ENCODE measurements at regions not wholly inside any gene's neighbourhood (a gene's known extent, or its start where the extent isn't known, plus 50 kb on each side); places are given as distances from the start of the nearest gene placed in this dataset.

DNA sequence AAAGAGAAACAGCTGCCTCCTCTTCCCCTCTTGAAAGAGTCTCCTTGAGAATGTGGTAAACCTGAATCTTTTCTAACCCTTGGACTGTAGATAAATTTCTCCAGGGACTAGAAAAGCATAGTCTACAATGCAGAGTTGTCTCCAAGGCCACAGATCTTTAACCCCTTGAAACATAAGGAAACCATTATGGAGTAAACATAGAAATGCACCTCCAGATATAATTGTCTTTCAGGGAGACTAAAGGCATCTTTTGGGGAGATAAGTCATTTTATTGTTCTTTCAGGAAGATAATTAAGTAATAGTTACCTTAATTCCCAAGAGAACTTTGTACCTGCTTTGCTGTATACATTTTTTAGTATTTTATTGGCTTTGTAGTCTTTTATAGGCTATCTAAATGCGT, 373.6 kb upstream of the GRIA1 start:
- Histone ChIP-seq H3K4me3 (no peak overlapping the region), H3K9ac (ENCODE audit: control insufficient read depth, insufficient read depth, low read length) (no peak overlapping the region), H4K20me1 (ENCODE audit: control insufficient read depth, insufficient read depth) (no peaks in the 10 kb centered on the region), H3K9me3 (replicated peaks; ENCODE audit: control insufficient read depth, insufficient read depth, low read length) (no peaks in the 10 kb centered on the region), H3K27ac (ENCODE audit: control insufficient read depth, insufficient read depth) (no peak overlapping the region), H3K4me1 (ENCODE audit: control insufficient read depth, insufficient read depth, low read length) (no peaks in the 10 kb centered on the region), H3K27me3 (replicated peaks in 1 of 2; ENCODE audit: control insufficient read depth in 2 of 2, insufficient read depth in 2 of 2, low read length in 1 of 2) (no peaks in the 10 kb centered on the region), H2AFZ (ENCODE audit: control insufficient read depth, low read depth, low read length) (no peak overlapping the region), H3K36me3 (ENCODE audit: control insufficient read depth in 2 of 2, insufficient read depth in 2 of 2, low read length in 1 of 2) (no peaks in the 10 kb centered on the region), H3K79me2 (ENCODE audit: control insufficient read depth, insufficient read depth, low read length) (no peaks in the 10 kb centered on the region), H3K4me2 (ENCODE audit: control insufficient read depth, insufficient read depth) (no peak overlapping the region)
- ChIA-PET POLR2A (no interaction called here), RAD21 (ENCODE audit: unreplicated experiment) (no interaction called here), SMC1A (ENCODE audit: uncharacterized antibody, unreplicated experiment) (interaction anchor here (1.4 kb wide), 1 partner anchor 9 kb away, joined by 3 read pairs; no protein-coding TSS in a partner anchor), CTCF (no interaction called here)
- BruUV-seq (replicated peaks) = no TSS peak
- WGBS (ENCODE audit: insufficient coverage, insufficient replicate concordance, low lambda C conversion rate, missing lambda C conversion rate) = 0% methylated on average over 1 of the region's 1 CpG
- TF ChIP-seq SMAD1 (IDR thresholded peaks at IDR 0.05; ENCODE audit: low read depth, partially characterized antibody) (no peak), RELA (IDR thresholded peaks at IDR 0.05; ENCODE audit: borderline replicate concordance, partially characterized antibody) (no peak), STAT1 (conservative IDR thresholded peaks at IDR 0.05) (no peak), PML (IDR thresholded peaks at IDR 0.05; ENCODE audit: low read length) (no peak), ZNF207 (IDR thresholded peaks at IDR 0.05; ENCODE audit: borderline replicate concordance) (no peak), BCL11A (IDR thresholded peaks at IDR 0.05; ENCODE audit: low read depth, low read length) (no peak), CBX5 (IDR thresholded peaks at IDR 0.05; ENCODE audit: low read depth) (no peak), BMI1 (IDR thresholded peaks at IDR 0.05; ENCODE audit: borderline replicate concordance) (no peak), ZNF384 (IDR thresholded peaks at IDR 0.05; ENCODE audit: borderline replicate concordance, low read depth, low read length) (no peak), SRF (IDR thresholded peaks at IDR 0.05; ENCODE audit: low read depth in 2 of 2, low read length in 2 of 2) (no peak), RAD51 (IDR thresholded peaks at IDR 0.05) (no peak), ZNF274 (IDR thresholded peaks at IDR 0.05; ENCODE audit: insufficient read depth, insufficient read length) (no peak), NR2F1 (conservative IDR thresholded peaks at IDR 0.05) (no peak), PAX5 (IDR thresholded peaks at IDR 0.05; ENCODE audit: borderline replicate concordance, low read depth, low read length) (no peak), STAT3 (IDR thresholded peaks at IDR 0.05; ENCODE audit: low read depth, low read length) (no peak), CEBPB (IDR thresholded peaks at IDR 0.05; ENCODE audit: borderline replicate concordance in 1 of 2, low read depth in 2 of 2, low read length in 2 of 2) (no peak)
- TF ChIP-seq, protein P1, sequence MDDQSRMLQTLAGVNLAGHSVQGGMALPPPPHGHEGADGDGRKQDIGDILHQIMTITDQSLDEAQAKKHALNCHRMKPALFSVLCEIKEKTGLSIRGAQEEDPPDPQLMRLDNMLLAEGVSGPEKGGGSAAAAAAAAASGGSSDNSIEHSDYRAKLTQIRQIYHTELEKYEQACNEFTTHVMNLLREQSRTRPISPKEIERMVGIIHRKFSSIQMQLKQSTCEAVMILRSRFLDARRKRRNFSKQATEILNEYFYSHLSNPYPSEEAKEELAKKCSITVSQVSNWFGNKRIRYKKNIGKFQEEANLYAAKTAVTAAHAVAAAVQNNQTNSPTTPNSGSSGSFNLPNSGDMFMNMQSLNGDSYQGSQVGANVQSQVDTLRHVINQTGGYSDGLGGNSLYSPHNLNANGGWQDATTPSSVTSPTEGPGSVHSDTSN (IDR thresholded peaks at IDR 0.05; ENCODE audit: insufficient replicate concordance, low read depth, low read length) = no peak
- TF ChIP-seq, protein P2, sequence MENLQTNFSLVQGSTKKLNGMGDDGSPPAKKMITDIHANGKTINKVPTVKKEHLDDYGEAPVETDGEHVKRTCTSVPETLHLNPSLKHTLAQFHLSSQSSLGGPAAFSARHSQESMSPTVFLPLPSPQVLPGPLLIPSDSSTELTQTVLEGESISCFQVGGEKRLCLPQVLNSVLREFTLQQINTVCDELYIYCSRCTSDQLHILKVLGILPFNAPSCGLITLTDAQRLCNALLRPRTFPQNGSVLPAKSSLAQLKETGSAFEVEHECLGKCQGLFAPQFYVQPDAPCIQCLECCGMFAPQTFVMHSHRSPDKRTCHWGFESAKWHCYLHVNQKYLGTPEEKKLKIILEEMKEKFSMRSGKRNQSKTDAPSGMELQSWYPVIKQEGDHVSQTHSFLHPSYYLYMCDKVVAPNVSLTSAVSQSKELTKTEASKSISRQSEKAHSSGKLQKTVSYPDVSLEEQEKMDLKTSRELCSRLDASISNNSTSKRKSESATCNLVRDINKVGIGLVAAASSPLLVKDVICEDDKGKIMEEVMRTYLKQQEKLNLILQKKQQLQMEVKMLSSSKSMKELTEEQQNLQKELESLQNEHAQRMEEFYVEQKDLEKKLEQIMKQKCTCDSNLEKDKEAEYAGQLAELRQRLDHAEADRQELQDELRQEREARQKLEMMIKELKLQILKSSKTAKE (IDR thresholded peaks at IDR 0.05; ENCODE audit: low read depth, poor library complexity, severe bottlenecking) = no peak
- TF ChIP-seq, protein P3, sequence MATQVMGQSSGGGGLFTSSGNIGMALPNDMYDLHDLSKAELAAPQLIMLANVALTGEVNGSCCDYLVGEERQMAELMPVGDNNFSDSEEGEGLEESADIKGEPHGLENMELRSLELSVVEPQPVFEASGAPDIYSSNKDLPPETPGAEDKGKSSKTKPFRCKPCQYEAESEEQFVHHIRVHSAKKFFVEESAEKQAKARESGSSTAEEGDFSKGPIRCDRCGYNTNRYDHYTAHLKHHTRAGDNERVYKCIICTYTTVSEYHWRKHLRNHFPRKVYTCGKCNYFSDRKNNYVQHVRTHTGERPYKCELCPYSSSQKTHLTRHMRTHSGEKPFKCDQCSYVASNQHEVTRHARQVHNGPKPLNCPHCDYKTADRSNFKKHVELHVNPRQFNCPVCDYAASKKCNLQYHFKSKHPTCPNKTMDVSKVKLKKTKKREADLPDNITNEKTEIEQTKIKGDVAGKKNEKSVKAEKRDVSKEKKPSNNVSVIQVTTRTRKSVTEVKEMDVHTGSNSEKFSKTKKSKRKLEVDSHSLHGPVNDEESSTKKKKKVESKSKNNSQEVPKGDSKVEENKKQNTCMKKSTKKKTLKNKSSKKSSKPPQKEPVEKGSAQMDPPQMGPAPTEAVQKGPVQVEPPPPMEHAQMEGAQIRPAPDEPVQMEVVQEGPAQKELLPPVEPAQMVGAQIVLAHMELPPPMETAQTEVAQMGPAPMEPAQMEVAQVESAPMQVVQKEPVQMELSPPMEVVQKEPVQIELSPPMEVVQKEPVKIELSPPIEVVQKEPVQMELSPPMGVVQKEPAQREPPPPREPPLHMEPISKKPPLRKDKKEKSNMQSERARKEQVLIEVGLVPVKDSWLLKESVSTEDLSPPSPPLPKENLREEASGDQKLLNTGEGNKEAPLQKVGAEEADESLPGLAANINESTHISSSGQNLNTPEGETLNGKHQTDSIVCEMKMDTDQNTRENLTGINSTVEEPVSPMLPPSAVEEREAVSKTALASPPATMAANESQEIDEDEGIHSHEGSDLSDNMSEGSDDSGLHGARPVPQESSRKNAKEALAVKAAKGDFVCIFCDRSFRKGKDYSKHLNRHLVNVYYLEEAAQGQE (IDR thresholded peaks at IDR 0.05; ENCODE audit: low read depth, low read length) = no peak
- DNase-seq (ENCODE audit: low read depth, low spot score) = no peak
- FAIRE-seq = no peak
- intact Hi-C loops (cut with micrococcal nuclease; ENCODE audit: unreplicated experiment) (no loop called here), in situ Hi-C loops (cut with MboI) (no loop called here)
- ATAC-seq = no peak
